H9 (cell line): ENCODE measurements at regions not wholly inside any gene's neighbourhood (a gene's known extent, or its start where the extent isn't known, plus 50 kb on each side); places are given as distances from the start of the nearest gene placed in this dataset.
A peak's percentile ranks its signal among the peaks of the same experiment; 100 is the strongest.

Experiments used
- DNase-seq: peaks from one replicate; pipeline ENCODE4 v3.0.0-alpha.2; 2017
- H2AFZ ChIP-seq: one replicate; pipeline ENCODE4 v1.6.1; 2013; ENCODE audit warnings: mild to moderate bottlenecking, low read length, control low read depth, moderate library complexity
- H2AK5ac ChIP-seq: 2 replicates; pipeline ENCODE4 v1.6.1; 2013; ENCODE audit warnings: low read length, control low read depth, mixed read lengths; ENCODE audit not compliant: insufficient read length
- H2BK120ac ChIP-seq: one replicate; pipeline ENCODE4 v1.6.1; 2013; ENCODE audit warnings: low read depth, mild to moderate bottlenecking, low read length, control low read depth, inconsistent platforms; ENCODE audit not compliant: poor library complexity, severe bottlenecking
- H2BK12ac ChIP-seq: 2 replicates; pipeline ENCODE4 v1.6.1; 2013; ENCODE audit warnings: low read length, control low read depth, mixed read lengths, low read depth; ENCODE audit not compliant: insufficient read length
- H2BK15ac ChIP-seq: 2 replicates; pipeline ENCODE4 v1.6.1; 2013; ENCODE audit warnings: low read depth, low read length, control low read depth
- H2BK20ac ChIP-seq: one replicate; pipeline ENCODE4 v1.6.1; 2013; ENCODE audit warnings: low read depth, mild to moderate bottlenecking, low read length, control low read depth, inconsistent platforms; ENCODE audit not compliant: poor library complexity, severe bottlenecking
- H2BK5ac ChIP-seq: 2 replicates; pipeline ENCODE4 v1.6.1; 2013; ENCODE audit warnings: low read length, control low read depth, mixed read lengths; ENCODE audit not compliant: insufficient read length
- H3K14ac ChIP-seq: 2 replicates; pipeline ENCODE4 v1.6.1; 2013; ENCODE audit warnings: low read length, control low read depth; ENCODE audit not compliant: insufficient read depth
- H3K18ac ChIP-seq: 2 replicates; pipeline ENCODE4 v1.6.1; 2013; ENCODE audit warnings: low read depth, mild to moderate bottlenecking, mixed read lengths, low read length, control low read depth; ENCODE audit not compliant: insufficient read length
- H3K23ac ChIP-seq: 2 replicates; pipeline ENCODE4 v1.6.1; 2013; ENCODE audit warnings: low read length, control low read depth, mixed read lengths, low read depth; ENCODE audit not compliant: insufficient read length
- H3K23me2 ChIP-seq: 2 replicates; pipeline ENCODE4 v1.6.1; 2013; ENCODE audit warnings: low read depth, mild to moderate bottlenecking, mixed read lengths, low read length, control low read depth; ENCODE audit not compliant: insufficient read length, poor library complexity, severe bottlenecking
- H3K27ac ChIP-seq: 2 replicates; pipeline ENCODE4 v1.5.1; 2013; ENCODE audit warnings: low read length, control low read depth, mixed read lengths, low read depth; ENCODE audit not compliant: insufficient read length
- H3K27me3 ChIP-seq: 2 replicates; pipeline ENCODE4 v1.6.1; 2013; ENCODE audit warnings: low read length, control low read depth, inconsistent platforms; ENCODE audit not compliant: insufficient read depth
- H3K4ac ChIP-seq: 2 replicates; pipeline ENCODE4 v1.6.1; 2013; ENCODE audit warnings: low read depth, mild to moderate bottlenecking, control low read depth, inconsistent platforms, low read length, moderate library complexity
- H3K4me1 ChIP-seq: 2 replicates; pipeline ENCODE4 v1.6.1; 2013; ENCODE audit warnings: low read length, control low read depth, inconsistent platforms; ENCODE audit not compliant: insufficient read depth
- H3K4me2 ChIP-seq: 2 replicates; pipeline ENCODE4 v1.6.1; 2013; ENCODE audit warnings: low read length, control low read depth, mixed read lengths; ENCODE audit not compliant: insufficient read length, insufficient read depth
- H3K56ac ChIP-seq: 2 replicates; pipeline ENCODE4 v1.6.1; 2013; ENCODE audit warnings: low read depth, mild to moderate bottlenecking, mixed read lengths, low read length, control low read depth; ENCODE audit not compliant: insufficient read length
- H3K79me1 ChIP-seq: 2 replicates; pipeline ENCODE4 v1.6.1; 2013; ENCODE audit warnings: low read depth, mild to moderate bottlenecking, moderate library complexity, low read length, control low read depth, inconsistent platforms; ENCODE audit not compliant: insufficient read depth, poor library complexity, severe bottlenecking
- H3K79me2 ChIP-seq: 2 replicates; pipeline ENCODE4 v1.6.1; 2013; ENCODE audit warnings: low read length, control low read depth, inconsistent platforms; ENCODE audit not compliant: insufficient read depth
- H3K9ac ChIP-seq: 2 replicates; pipeline ENCODE4 v1.6.1; 2013; ENCODE audit warnings: low read length, control low read depth, mixed read lengths; ENCODE audit not compliant: insufficient read length; ENCODE audit errors: extremely low read depth
- H3K9me3 ChIP-seq: one replicate; pipeline ENCODE4 v1.6.1; 2013; ENCODE audit warnings: low read depth, low read length, inconsistent platforms; ENCODE audit not compliant: control insufficient read depth
- H3T11ph ChIP-seq: one replicate; pipeline ENCODE4 v1.6.1; 2013; ENCODE audit warnings: mild to moderate bottlenecking, low read length, control low read depth, inconsistent platforms
- H4K20me1 ChIP-seq: one replicate; pipeline ENCODE4 v1.6.1; 2013; ENCODE audit not compliant: control insufficient read depth, insufficient read length, insufficient read depth
- H4K5ac ChIP-seq: 2 replicates; pipeline ENCODE4 v1.6.1; 2013; ENCODE audit warnings: low read depth, mild to moderate bottlenecking, mixed read lengths, low read length, control low read depth; ENCODE audit not compliant: insufficient read length
- H4K8ac ChIP-seq: replicated peaks from 2 replicates; pipeline ENCODE4 v1.6.1; 2013; ENCODE audit warnings: low read length, control low read depth, mixed read lengths, low read depth; ENCODE audit not compliant: insufficient read length
- H4K91ac ChIP-seq: 2 replicates; pipeline ENCODE4 v1.6.1; 2013; ENCODE audit warnings: low read depth, mild to moderate bottlenecking, moderate library complexity, mixed read lengths, low read length, control low read depth; ENCODE audit not compliant: insufficient read length
- H3K27ac Mint-ChIP-seq, 3 experiments: 2 replicates in 2 of 3; 3 replicates in 1 of 3; pipeline ENCODE4 v1.8.0; 2020 to 2021; ENCODE audit warnings: mixed read lengths in 3 of 3, mild to moderate bottlenecking in 1 of 3, moderate library complexity in 1 of 3
- H3K27me3 Mint-ChIP-seq: 2 replicates; pipeline ENCODE4 v1.8.0; 2021; ENCODE audit warnings: low read depth, mild to moderate bottlenecking, moderate library complexity, mixed read lengths
- H3K36me3 Mint-ChIP-seq, 3 experiments: 2 replicates in 2 of 3; 3 replicates in 1 of 3; pipeline ENCODE4 v1.8.0; 2020 to 2021; ENCODE audit warnings: low read depth in 3 of 3, mixed read lengths in 3 of 3; ENCODE audit not compliant: insufficient read depth in 1 of 3
- H3K4me1 Mint-ChIP-seq, 2 experiments: 2 replicates each; pipeline ENCODE4 v1.8.0; 2020; ENCODE audit warnings: mixed read lengths in 2 of 2
- H3K4me3 Mint-ChIP-seq, 2 experiments: 2 replicates in 1 of 2; 3 replicates in 1 of 2; pipeline ENCODE4 v1.8.0; 2020 to 2021; ENCODE audit warnings: mild to moderate bottlenecking in 2 of 2, mixed read lengths in 2 of 2, moderate library complexity in 1 of 2
- H3K9me3 Mint-ChIP-seq, 2 experiments: 2 replicates in 1 of 2; 3 replicates in 1 of 2; pipeline ENCODE4 v1.8.0; 2020; ENCODE audit warnings: mild to moderate bottlenecking in 2 of 2, mixed read lengths in 2 of 2, moderate library complexity in 1 of 2
- WGBS: extraction: QIAGEN DNeasy Blood & Tissue Kit; methylation state at CpG from one replicate; pipeline ENCODE4 v1.1.7; 2013; ENCODE audit warnings: missing lambda C conversion rate, low lambda C conversion rate, mixed read lengths; ENCODE audit not compliant: insufficient read length; ENCODE audit errors: extremely low coverage; 5-methylcytosine and 5-hydroxymethylcytosine counted together
- TF ChIP-seq, protein P1 (sequence below): fragments of 200-600 bp; sonication (generic); conservative IDR thresholded peaks from 3 replicates; pipeline ENCODE4 v1.8.0; 2021; ENCODE audit warnings: antibody characterized with exemption, mild to moderate bottlenecking

DNA sequence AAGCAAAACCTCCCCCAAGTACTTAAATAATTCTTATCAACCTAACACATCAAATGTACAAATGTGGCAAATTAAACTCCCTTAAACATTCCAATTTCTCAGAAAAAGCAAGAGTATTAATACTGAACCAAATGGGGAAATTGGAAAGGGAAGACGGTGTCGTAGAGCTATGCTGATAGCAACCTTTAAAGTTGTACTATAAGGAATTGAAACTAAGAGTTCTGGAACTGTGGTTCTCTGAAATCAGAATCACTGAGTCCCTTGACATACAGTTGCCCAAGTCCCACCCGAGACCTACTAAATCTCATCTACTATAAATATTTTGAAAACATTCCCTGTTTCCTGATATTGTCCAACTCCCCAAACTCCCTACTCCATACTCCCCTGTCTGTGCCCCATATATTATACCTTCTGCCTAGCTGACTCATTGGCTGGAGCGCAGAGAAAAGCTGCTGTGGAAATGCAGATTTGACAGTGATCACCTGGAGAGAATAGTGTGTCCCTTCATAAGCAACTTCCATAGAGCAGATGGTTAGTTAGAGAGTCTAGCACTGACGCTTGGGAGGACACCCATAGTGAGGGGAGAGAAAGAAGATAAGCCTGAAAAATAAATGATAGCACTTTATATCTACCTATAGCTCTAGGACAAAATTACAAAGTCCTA is 51.4 kb upstream of the ITM2B start:
- Histone ChIP-seq H3K4me1 (no peaks in the 10 kb centered on the region; the same call in 1 of the 2 replicates), H2AK5ac (no peak overlapping the region), H3K27ac (no peak overlapping the region), H4K5ac (no peak overlapping the region), H4K8ac (no peak overlapping the region), H2AFZ (peak overlapping the region; percentile 32), H2BK15ac (no peak overlapping the region), H2BK5ac (no peak overlapping the region), H3K4me2 (no peak overlapping the region), H3K4ac (no peak overlapping the region), H3T11ph (no peak overlapping the region), H4K20me1 (no peaks in the 10 kb centered on the region), H2BK12ac (no peak overlapping the region), H3K79me2 (no peaks in the 10 kb centered on the region), H3K23me2 (no peaks in the 10 kb centered on the region), H3K79me1 (no peaks in the 10 kb centered on the region), H3K23ac (no peak overlapping the region), H2BK120ac (no peak overlapping the region), H2BK20ac (no peak overlapping the region), H4K91ac (no peak overlapping the region), H3K56ac (no peak overlapping the region), H3K9me3 (no peaks in the 10 kb centered on the region), H3K18ac (no peak overlapping the region), H3K14ac (no peak overlapping the region), H3K9ac (no peak overlapping the region), H3K27me3 (no peaks in the 10 kb centered on the region)
- TF ChIP-seq, protein P1, sequence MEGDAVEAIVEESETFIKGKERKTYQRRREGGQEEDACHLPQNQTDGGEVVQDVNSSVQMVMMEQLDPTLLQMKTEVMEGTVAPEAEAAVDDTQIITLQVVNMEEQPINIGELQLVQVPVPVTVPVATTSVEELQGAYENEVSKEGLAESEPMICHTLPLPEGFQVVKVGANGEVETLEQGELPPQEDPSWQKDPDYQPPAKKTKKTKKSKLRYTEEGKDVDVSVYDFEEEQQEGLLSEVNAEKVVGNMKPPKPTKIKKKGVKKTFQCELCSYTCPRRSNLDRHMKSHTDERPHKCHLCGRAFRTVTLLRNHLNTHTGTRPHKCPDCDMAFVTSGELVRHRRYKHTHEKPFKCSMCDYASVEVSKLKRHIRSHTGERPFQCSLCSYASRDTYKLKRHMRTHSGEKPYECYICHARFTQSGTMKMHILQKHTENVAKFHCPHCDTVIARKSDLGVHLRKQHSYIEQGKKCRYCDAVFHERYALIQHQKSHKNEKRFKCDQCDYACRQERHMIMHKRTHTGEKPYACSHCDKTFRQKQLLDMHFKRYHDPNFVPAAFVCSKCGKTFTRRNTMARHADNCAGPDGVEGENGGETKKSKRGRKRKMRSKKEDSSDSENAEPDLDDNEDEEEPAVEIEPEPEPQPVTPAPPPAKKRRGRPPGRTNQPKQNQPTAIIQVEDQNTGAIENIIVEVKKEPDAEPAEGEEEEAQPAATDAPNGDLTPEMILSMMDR = no peak
- no peaks in the 10 kb centered on the region for H3K36me3 Mint-ChIP-seq
- no peak overlapping the region for H3K4me3 Mint-ChIP-seq
- no peaks in the 10 kb centered on the region for H3K27me3 Mint-ChIP-seq
- no CpG with 5 or more reads among the region's 5 CpGs for WGBS
- peak overlapping the region in 1 of 3 experiments; percentile 5; a peak in 1 of 7 replicates for H3K27ac Mint-ChIP-seq
- no peak for DNase-seq
- no peaks in the 10 kb centered on the region for H3K9me3 Mint-ChIP-seq
- peaks cover 11% of the 10 kb centered on the region in 2 experiments for H3K4me1 Mint-ChIP-seq
